ENCODE measurements at regions not wholly inside any gene's neighbourhood (a gene's known extent, or its start where the extent isn't known, plus 50 kb on each side); places are given as distances from the start of the nearest gene placed in this dataset.

- TF ChIP-seq CTCF (IDR thresholded peaks at IDR 0.05; ENCODE audit: low read length), result no peak
- TF ChIP-seq EZH2 (optimal IDR thresholded peaks at IDR 0.05; ENCODE audit: low read depth, low read length), result no peak
Measured at GRCh38 chr20:60463798-60464197, 505.6 kb downstream of the CDH26 start.
